NCI-H82 treated with DMSO at 0.1 percent for 48 hours (cell line): ENCODE measurements at regions not wholly inside any gene's neighbourhood (a gene's known extent, or its start where the extent isn't known, plus 50 kb on each side); places are given as distances from the start of the nearest gene placed in this dataset.

ENCODE experiments used
- DNase-seq: peaks from one replicate; lab custom pipeline; 2025; ENCODE audit not compliant: unreplicated experiment; lab: John Stamatoyannopoulos, UW

- DNase-seq = no peak
Measured at GRCh38 chr3:117534138-117534537, 824.6 kb downstream of the TUSC7 start.

GRCh38 chr3:117536006-117536405 lies 826.4 kb downstream of the TUSC7 start:
- no peak for DNase-seq

GRCh38 chr3:117537949-117538348 lies 828.4 kb downstream of the TUSC7 start:
- no peak for DNase-seq

- no peak for DNase-seq
Measured at GRCh38 chr3:117539729-117540128, 830.1 kb downstream of the TUSC7 start.

- no peak for DNase-seq
Measured at GRCh38 chr3:117540597-117540996, 831.0 kb downstream of the TUSC7 start.

GRCh38 chr3:117541721-117542120 lies 832.1 kb downstream of the TUSC7 start:
- no peak for DNase-seq

GRCh38 chr3:117543521-117543920 lies 833.9 kb downstream of the TUSC7 start:
- no peak for DNase-seq

GRCh38 chr3:117545484-117545883 lies 835.9 kb downstream of the TUSC7 start:
- no peak for DNase-seq

- DNase-seq = no peak
Measured at GRCh38 chr3:117547956-117548550, 838.5 kb downstream of the TUSC7 start.

GRCh38 chr3:117548600-117548999 lies 839.0 kb downstream of the TUSC7 start:
- DNase-seq = no peak

- DNase-seq = no peak
Measured at GRCh38 chr3:117549716-117550115, 840.1 kb downstream of the TUSC7 start.

- no peak for DNase-seq
Measured at GRCh38 chr3:117550766-117551165, 841.2 kb downstream of the TUSC7 start.

- no peak for DNase-seq
Measured at GRCh38 chr3:117553461-117553860, 843.9 kb downstream of the TUSC7 start.

GRCh38 chr3:117556646-117557407 lies 847.2 kb downstream of the TUSC7 start:
- no peak for DNase-seq

GRCh38 chr3:117557464-117558090 lies 848.0 kb downstream of the TUSC7 start:
- DNase-seq = no peak

- no peak for DNase-seq
Measured at GRCh38 chr3:117558681-117559080, 849.1 kb downstream of the TUSC7 start.

- DNase-seq = no peak
Measured at GRCh38 chr3:117562000-117562399, 852.4 kb downstream of the TUSC7 start.

GRCh38 chr3:117563063-117563462 lies 853.5 kb downstream of the TUSC7 start:
- DNase-seq = no peak

GRCh38 chr3:117565777-117566176 lies 856.2 kb downstream of the TUSC7 start:
- DNase-seq = no peak

- DNase-seq = no peak
Measured at GRCh38 chr3:117566926-117567325, 857.3 kb downstream of the TUSC7 start.

- DNase-seq = no peak
Measured at GRCh38 chr3:117567382-117567781, 857.8 kb downstream of the TUSC7 start.

GRCh38 chr3:117567906-117568305 lies 858.3 kb downstream of the TUSC7 start:
- no peak for DNase-seq
